ENCODE measurements at regions not wholly inside any gene's neighbourhood (a gene's known extent, or its start where the extent isn't known, plus 50 kb on each side); places are given as distances from the start of the nearest gene placed in this dataset.

GRCh38 chr2:81043681-81044080, 739.1 kb upstream of the LRRTM1 start:
- Histone ChIP-seq H3K9me3 (ENCODE audit: control insufficient read depth, insufficient read depth, low read depth, low read length) (no peaks in the 10 kb centered on the region), H3K4me3 (ENCODE audit: low read depth in 2 of 2, low read length in 2 of 2) (no peak overlapping the region), H3K27ac (ENCODE audit: low read length) (no peak overlapping the region), H3K36me3 (ENCODE audit: control insufficient read depth, insufficient read depth, low read length) (no peaks in the 10 kb centered on the region), H3K27me3 (ENCODE audit: control insufficient read depth, insufficient read depth, low read length) (no peaks in the 10 kb centered on the region), H3K4me1 (ENCODE audit: control insufficient read depth, insufficient read depth, low read length) (no peaks in the 10 kb centered on the region)
- DNase-seq (ENCODE audit: low read depth, low spot score): no peak
- BruUV-seq (replicated peaks): no TSS peak
- ATAC-seq: no peak
- CTCF ChIA-PET: no interaction called here
- in situ Hi-C loops (cut with HindIII; ENCODE audit: low pct_unique_long_range_greater_than_20kb, low sequenced_read_pairs) (no loop called here), intact Hi-C loops (cut with micrococcal nuclease; ENCODE audit: unreplicated experiment) (no loop called here)
- POLR2A ChIA-PET: no interaction called here
- TF ChIP-seq SIN3A (IDR thresholded peaks at IDR 0.05; ENCODE audit: borderline replicate concordance, insufficient read depth, low read depth, low read length) (no peak), POLR2AphosphoS5 (IDR thresholded peaks at IDR 0.05; ENCODE audit: low read depth, low read length) (no peak), TCF7L2 (IDR thresholded peaks at IDR 0.05; ENCODE audit: low read depth, low read length) (no peak)
- TF ChIP-seq, protein P1, sequence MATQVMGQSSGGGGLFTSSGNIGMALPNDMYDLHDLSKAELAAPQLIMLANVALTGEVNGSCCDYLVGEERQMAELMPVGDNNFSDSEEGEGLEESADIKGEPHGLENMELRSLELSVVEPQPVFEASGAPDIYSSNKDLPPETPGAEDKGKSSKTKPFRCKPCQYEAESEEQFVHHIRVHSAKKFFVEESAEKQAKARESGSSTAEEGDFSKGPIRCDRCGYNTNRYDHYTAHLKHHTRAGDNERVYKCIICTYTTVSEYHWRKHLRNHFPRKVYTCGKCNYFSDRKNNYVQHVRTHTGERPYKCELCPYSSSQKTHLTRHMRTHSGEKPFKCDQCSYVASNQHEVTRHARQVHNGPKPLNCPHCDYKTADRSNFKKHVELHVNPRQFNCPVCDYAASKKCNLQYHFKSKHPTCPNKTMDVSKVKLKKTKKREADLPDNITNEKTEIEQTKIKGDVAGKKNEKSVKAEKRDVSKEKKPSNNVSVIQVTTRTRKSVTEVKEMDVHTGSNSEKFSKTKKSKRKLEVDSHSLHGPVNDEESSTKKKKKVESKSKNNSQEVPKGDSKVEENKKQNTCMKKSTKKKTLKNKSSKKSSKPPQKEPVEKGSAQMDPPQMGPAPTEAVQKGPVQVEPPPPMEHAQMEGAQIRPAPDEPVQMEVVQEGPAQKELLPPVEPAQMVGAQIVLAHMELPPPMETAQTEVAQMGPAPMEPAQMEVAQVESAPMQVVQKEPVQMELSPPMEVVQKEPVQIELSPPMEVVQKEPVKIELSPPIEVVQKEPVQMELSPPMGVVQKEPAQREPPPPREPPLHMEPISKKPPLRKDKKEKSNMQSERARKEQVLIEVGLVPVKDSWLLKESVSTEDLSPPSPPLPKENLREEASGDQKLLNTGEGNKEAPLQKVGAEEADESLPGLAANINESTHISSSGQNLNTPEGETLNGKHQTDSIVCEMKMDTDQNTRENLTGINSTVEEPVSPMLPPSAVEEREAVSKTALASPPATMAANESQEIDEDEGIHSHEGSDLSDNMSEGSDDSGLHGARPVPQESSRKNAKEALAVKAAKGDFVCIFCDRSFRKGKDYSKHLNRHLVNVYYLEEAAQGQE (IDR thresholded peaks at IDR 0.05; ENCODE audit: insufficient read depth in 1 of 2, low read depth in 2 of 2, low read length in 1 of 2): no peak
- TF ChIP-seq, protein P2, sequence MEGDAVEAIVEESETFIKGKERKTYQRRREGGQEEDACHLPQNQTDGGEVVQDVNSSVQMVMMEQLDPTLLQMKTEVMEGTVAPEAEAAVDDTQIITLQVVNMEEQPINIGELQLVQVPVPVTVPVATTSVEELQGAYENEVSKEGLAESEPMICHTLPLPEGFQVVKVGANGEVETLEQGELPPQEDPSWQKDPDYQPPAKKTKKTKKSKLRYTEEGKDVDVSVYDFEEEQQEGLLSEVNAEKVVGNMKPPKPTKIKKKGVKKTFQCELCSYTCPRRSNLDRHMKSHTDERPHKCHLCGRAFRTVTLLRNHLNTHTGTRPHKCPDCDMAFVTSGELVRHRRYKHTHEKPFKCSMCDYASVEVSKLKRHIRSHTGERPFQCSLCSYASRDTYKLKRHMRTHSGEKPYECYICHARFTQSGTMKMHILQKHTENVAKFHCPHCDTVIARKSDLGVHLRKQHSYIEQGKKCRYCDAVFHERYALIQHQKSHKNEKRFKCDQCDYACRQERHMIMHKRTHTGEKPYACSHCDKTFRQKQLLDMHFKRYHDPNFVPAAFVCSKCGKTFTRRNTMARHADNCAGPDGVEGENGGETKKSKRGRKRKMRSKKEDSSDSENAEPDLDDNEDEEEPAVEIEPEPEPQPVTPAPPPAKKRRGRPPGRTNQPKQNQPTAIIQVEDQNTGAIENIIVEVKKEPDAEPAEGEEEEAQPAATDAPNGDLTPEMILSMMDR (IDR thresholded peaks at IDR 0.05): no peak

DNA sequence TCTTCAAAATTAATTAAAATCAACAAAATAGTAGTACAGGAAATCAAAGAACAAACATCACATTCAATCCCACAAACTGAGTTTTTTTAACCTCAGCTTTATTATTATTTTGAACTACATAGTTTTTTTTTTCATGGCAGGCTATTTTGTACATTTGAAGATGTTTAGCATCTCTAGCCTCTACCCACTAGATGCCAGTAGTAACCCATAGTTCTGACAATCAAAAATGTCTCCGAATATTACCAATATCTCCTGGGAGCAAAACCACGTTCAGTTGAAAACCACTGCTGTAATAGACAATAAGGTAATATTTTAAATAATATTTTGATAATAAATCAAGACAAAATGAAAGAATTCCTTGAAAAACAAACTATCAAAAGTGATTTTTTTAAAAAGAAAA, 702.6 kb upstream of the LRRTM1 start:
- intact Hi-C loops (cut with micrococcal nuclease; ENCODE audit: unreplicated experiment) (no loop called here), in situ Hi-C loops (cut with HindIII; ENCODE audit: low pct_unique_long_range_greater_than_20kb, low sequenced_read_pairs) (no loop called here)
- no peak overlapping the region for H3K4me3 ChIP-seq (ENCODE audit: low read depth in 2 of 2, low read length in 2 of 2)
- ChIA-PET CTCF (interaction anchor here (0.6 kb wide), 1 partner anchor 761 kb away, joined by 4 read pairs; no protein-coding TSS in a partner anchor), POLR2A (no interaction called here)
- no peaks in the 10 kb centered on the region for H3K27me3 ChIP-seq (ENCODE audit: control insufficient read depth, insufficient read depth, low read length)
- H3K27ac ChIP-seq (ENCODE audit: low read length): no peak overlapping the region
- DNase-seq (ENCODE audit: low read depth, low spot score) (no peak), ATAC-seq (no peak)
- no peak for TF ChIP-seq TCF7L2 (IDR thresholded peaks at IDR 0.05; ENCODE audit: low read depth, low read length)
- TF ChIP-seq POLR2AphosphoS5 (IDR thresholded peaks at IDR 0.05; ENCODE audit: low read depth, low read length): no peak
- TF ChIP-seq, protein P1 (IDR thresholded peaks at IDR 0.05; ENCODE audit: insufficient read depth in 1 of 2, low read depth in 2 of 2, low read length in 1 of 2): no peak
- TF ChIP-seq, protein P2 (IDR thresholded peaks at IDR 0.05): no peak; the same call in 1 of the 2 replicates
- no peak for TF ChIP-seq SIN3A (IDR thresholded peaks at IDR 0.05; ENCODE audit: borderline replicate concordance, insufficient read depth, low read depth, low read length)
- H3K4me1 ChIP-seq (ENCODE audit: control insufficient read depth, insufficient read depth, low read length): no peaks in the 10 kb centered on the region
- peaks cover 11% of the 10 kb centered on the region; the same call in 1 of the 2 replicates for H3K9me3 ChIP-seq (ENCODE audit: control insufficient read depth, insufficient read depth, low read depth, low read length)
- no TSS peak for BruUV-seq (replicated peaks)
- H3K36me3 ChIP-seq (ENCODE audit: control insufficient read depth, insufficient read depth, low read length): no peaks in the 10 kb centered on the region

Data from Panc1 (cell line).